ENCODE measurements at regions not wholly inside any gene's neighbourhood (a gene's known extent, or its start where the extent isn't known, plus 50 kb on each side); places are given as distances from the start of the nearest gene placed in this dataset.

- no peaks in the 10 kb centered on the region for H3K36me3 ChIP-seq (ENCODE audit: control insufficient read depth in 2 of 3, insufficient read depth in 3 of 3, low read length in 3 of 3)
- no peaks in the 10 kb centered on the region for H3K9me3 ChIP-seq (ENCODE audit: control insufficient read depth in 2 of 3, low read length in 3 of 3)
- peaks cover 0 to 11% (median 0%) of the 10 kb centered on the region in 5 donors for H3K36me3 Mint-ChIP-seq
- POLR2A ChIA-PET = no interaction called here
- H3K4me3 Mint-ChIP-seq = peak overlapping the region; percentile 1 to 88 (median 68)
- H3K27ac Mint-ChIP-seq = peak overlapping the region in 7 of 9 donors; percentile 26 to 80 (median 63)
- H3K9me3 Mint-ChIP-seq = peaks cover 0 to 4% (median 0%) of the 10 kb centered on the region in 11 donors
- DNase-seq (no peak), ATAC-seq (no peak)
- H3K27me3 Mint-ChIP-seq = peaks cover 0 to 18% (median 7%) of the 10 kb centered on the region in 5 donors
- peaks cover 0 to 12% of the 10 kb centered on the region in 2 donors for H3K4me1 ChIP-seq (ENCODE audit: control insufficient read depth in 2 of 2, insufficient read depth in 2 of 2, low read length in 2 of 2)
- H3K27me3 ChIP-seq (ENCODE audit: control insufficient read depth in 2 of 2, insufficient read depth in 2 of 2, low read length in 2 of 2) = no peaks in the 10 kb centered on the region
- intact Hi-C loops (cut with micrococcal nuclease) = no loop called here
- peaks cover 0 to 24% (median 21%) of the 10 kb centered on the region in 7 donors for H3K4me1 Mint-ChIP-seq
- H3K27ac ChIP-seq (ENCODE audit: low read depth, low read length) = no peak overlapping the region
- H3K4me3 ChIP-seq (ENCODE audit: low read length) = no peak overlapping the region
- CTCF ChIA-PET = interaction anchor here (0.9 kb wide), 1 partner anchor 81 kb away, joined by 3 read pairs; no protein-coding TSS in a partner anchor
Measured at GRCh38 chr2:176473851-176474250, 204.6 kb downstream of the MTX2 start.

- Mint-ChIP-seq H3K4me3 (no peak overlapping the region), H3K27me3 (peaks cover 6 to 17% (median 8%) of the 10 kb centered on the region in 5 donors), H3K4me1 (peaks cover 0 to 19% (median 15%) of the 10 kb centered on the region in 7 donors), H3K27ac (no peak overlapping the region), H3K36me3 (peaks cover 0 to 11% (median 0%) of the 10 kb centered on the region in 5 donors), H3K9me3 (peaks cover 0 to 4% (median 0%) of the 10 kb centered on the region in 11 donors)
- DNase-seq = no peak
- intact Hi-C loops (cut with micrococcal nuclease) = no loop called here
- Histone ChIP-seq H3K27ac (ENCODE audit: low read depth, low read length) (no peak overlapping the region), H3K9me3 (ENCODE audit: control insufficient read depth in 2 of 3, low read length in 3 of 3) (no peaks in the 10 kb centered on the region), H3K36me3 (ENCODE audit: control insufficient read depth in 2 of 3, insufficient read depth in 3 of 3, low read length in 3 of 3) (no peaks in the 10 kb centered on the region), H3K4me3 (ENCODE audit: low read length) (no peak overlapping the region), H3K4me1 (ENCODE audit: control insufficient read depth in 2 of 2, insufficient read depth in 2 of 2, low read length in 2 of 2) (peaks cover 0 to 10% of the 10 kb centered on the region in 2 donors), H3K27me3 (ENCODE audit: control insufficient read depth in 2 of 2, insufficient read depth in 2 of 2, low read length in 2 of 2) (no peaks in the 10 kb centered on the region)
- ChIA-PET CTCF (no interaction called here), POLR2A (no interaction called here)
- ATAC-seq = no peak
Measured at GRCh38 chr2:176477336-176477735, 208.1 kb downstream of the MTX2 start.

GRCh38 chr2:176479961-176480360 is 210.7 kb downstream of the MTX2 start:
- no peak for DNase-seq
- H3K36me3 ChIP-seq (ENCODE audit: control insufficient read depth in 2 of 3, insufficient read depth in 3 of 3, low read length in 3 of 3) = no peaks in the 10 kb centered on the region
- ChIA-PET CTCF (no interaction called here), POLR2A (no interaction called here)
- Mint-ChIP-seq H3K27me3 (peaks cover 9 to 24% (median 20%) of the 10 kb centered on the region in 5 donors), H3K9me3 (peaks cover 0 to 3% (median 0%) of the 10 kb centered on the region in 11 donors), H3K4me3 (no peak overlapping the region), H3K4me1 (no peaks in the 10 kb centered on the region), H3K36me3 (peaks cover 0 to 2% (median 0%) of the 10 kb centered on the region in 5 donors), H3K27ac (no peak overlapping the region)
- H3K9me3 ChIP-seq (ENCODE audit: control insufficient read depth in 2 of 3, low read length in 3 of 3) = no peaks in the 10 kb centered on the region
- no peaks in the 10 kb centered on the region for H3K27me3 ChIP-seq (ENCODE audit: control insufficient read depth in 2 of 2, insufficient read depth in 2 of 2, low read length in 2 of 2)
- H3K4me3 ChIP-seq (ENCODE audit: low read length) = no peak overlapping the region
- intact Hi-C loops (cut with micrococcal nuclease) = no loop called here
- no peak for ATAC-seq
- no peaks in the 10 kb centered on the region for H3K4me1 ChIP-seq (ENCODE audit: control insufficient read depth in 2 of 2, insufficient read depth in 2 of 2, low read length in 2 of 2)
- no peak overlapping the region for H3K27ac ChIP-seq (ENCODE audit: low read depth, low read length)

- POLR2A ChIA-PET = no interaction called here
- H3K4me1 ChIP-seq (ENCODE audit: control insufficient read depth in 2 of 2, insufficient read depth in 2 of 2, low read length in 2 of 2) = no peaks in the 10 kb centered on the region
- H3K4me3 Mint-ChIP-seq = no peak overlapping the region
- intact Hi-C loops (cut with micrococcal nuclease) = no loop called here
- H3K4me3 ChIP-seq (ENCODE audit: low read length) = no peak overlapping the region
- no peak for ATAC-seq
- peaks cover 18 to 38% (median 28%) of the 10 kb centered on the region in 5 donors for H3K27me3 Mint-ChIP-seq
- no peak overlapping the region for H3K27ac ChIP-seq (ENCODE audit: low read depth, low read length)
- H3K36me3 ChIP-seq (ENCODE audit: control insufficient read depth in 2 of 3, insufficient read depth in 3 of 3, low read length in 3 of 3) = no peaks in the 10 kb centered on the region
- CTCF ChIA-PET = no interaction called here
- no peak for DNase-seq
- H3K4me1 Mint-ChIP-seq = no peaks in the 10 kb centered on the region
- H3K36me3 Mint-ChIP-seq = peaks cover 0 to 3% (median 0%) of the 10 kb centered on the region in 5 donors
- no peak overlapping the region for H3K27ac Mint-ChIP-seq
- H3K27me3 ChIP-seq (ENCODE audit: control insufficient read depth in 2 of 2, insufficient read depth in 2 of 2, low read length in 2 of 2) = no peaks in the 10 kb centered on the region
- H3K9me3 Mint-ChIP-seq = peaks cover 0 to 2% (median 0%) of the 10 kb centered on the region in 11 donors
- H3K9me3 ChIP-seq (ENCODE audit: control insufficient read depth in 2 of 3, low read length in 3 of 3) = no peaks in the 10 kb centered on the region
Measured at GRCh38 chr2:176482107-176482506, 212.9 kb downstream of the MTX2 start.

- Histone ChIP-seq H3K4me1 (ENCODE audit: control insufficient read depth in 2 of 2, insufficient read depth in 2 of 2, low read length in 2 of 2) (no peaks in the 10 kb centered on the region), H3K9me3 (ENCODE audit: control insufficient read depth in 2 of 3, low read length in 3 of 3) (no peaks in the 10 kb centered on the region), H3K4me3 (ENCODE audit: low read length) (no peak overlapping the region), H3K27me3 (ENCODE audit: control insufficient read depth in 2 of 2, insufficient read depth in 2 of 2, low read length in 2 of 2) (no peaks in the 10 kb centered on the region), H3K27ac (ENCODE audit: low read depth, low read length) (no peak overlapping the region), H3K36me3 (ENCODE audit: control insufficient read depth in 2 of 3, insufficient read depth in 3 of 3, low read length in 3 of 3) (no peaks in the 10 kb centered on the region)
- Mint-ChIP-seq H3K4me3 (no peak overlapping the region), H3K27ac (no peak overlapping the region), H3K4me1 (no peaks in the 10 kb centered on the region), H3K9me3 (peaks cover 0 to 6% (median 0%) of the 10 kb centered on the region in 11 donors), H3K36me3 (peaks cover 0 to 3% (median 0%) of the 10 kb centered on the region in 5 donors), H3K27me3 (peaks cover 28 to 45% (median 37%) of the 10 kb centered on the region in 5 donors)
- no peak for DNase-seq
- ChIA-PET CTCF (no interaction called here), POLR2A (no interaction called here)
- no peak for ATAC-seq
- intact Hi-C loops (cut with micrococcal nuclease) = no loop called here
Measured at GRCh38 chr2:176483476-176483875, 214.2 kb downstream of the MTX2 start.

- CTCF ChIA-PET = no interaction called here
- Histone ChIP-seq H3K9me3 (ENCODE audit: control insufficient read depth in 2 of 3, low read length in 3 of 3) (no peaks in the 10 kb centered on the region), H3K27ac (ENCODE audit: low read depth, low read length) (no peak overlapping the region), H3K36me3 (ENCODE audit: control insufficient read depth in 2 of 3, insufficient read depth in 3 of 3, low read length in 3 of 3) (no peaks in the 10 kb centered on the region), H3K27me3 (ENCODE audit: control insufficient read depth in 2 of 2, insufficient read depth in 2 of 2, low read length in 2 of 2) (no peaks in the 10 kb centered on the region), H3K4me3 (ENCODE audit: low read length) (no peak overlapping the region), H3K4me1 (ENCODE audit: control insufficient read depth in 2 of 2, insufficient read depth in 2 of 2, low read length in 2 of 2) (no peaks in the 10 kb centered on the region)
- ATAC-seq (no peak), DNase-seq (no peak)
- Mint-ChIP-seq H3K27me3 (peaks cover 30 to 50% (median 37%) of the 10 kb centered on the region in 5 donors), H3K27ac (no peak overlapping the region), H3K4me1 (no peaks in the 10 kb centered on the region), H3K36me3 (peaks cover 0 to 3% (median 0%) of the 10 kb centered on the region in 5 donors), H3K4me3 (no peak overlapping the region), H3K9me3 (peaks cover 0 to 6% (median 0%) of the 10 kb centered on the region in 11 donors)
- POLR2A ChIA-PET = no interaction called here
- intact Hi-C loops (cut with micrococcal nuclease) = no loop called here
Measured at GRCh38 chr2:176483901-176484568, 214.8 kb downstream of the MTX2 start.

- intact Hi-C loops (cut with micrococcal nuclease) = no loop called here
- H3K9me3 Mint-ChIP-seq = peaks cover 0 to 6% (median 0%) of the 10 kb centered on the region in 11 donors
- peaks cover 0 to 3% (median 0%) of the 10 kb centered on the region in 5 donors for H3K36me3 Mint-ChIP-seq
- Histone ChIP-seq H3K27ac (ENCODE audit: low read depth, low read length) (no peak overlapping the region), H3K27me3 (ENCODE audit: control insufficient read depth in 2 of 2, insufficient read depth in 2 of 2, low read length in 2 of 2) (no peaks in the 10 kb centered on the region), H3K36me3 (ENCODE audit: control insufficient read depth in 2 of 3, insufficient read depth in 3 of 3, low read length in 3 of 3) (no peaks in the 10 kb centered on the region), H3K4me1 (ENCODE audit: control insufficient read depth in 2 of 2, insufficient read depth in 2 of 2, low read length in 2 of 2) (no peaks in the 10 kb centered on the region), H3K4me3 (ENCODE audit: low read length) (no peak overlapping the region), H3K9me3 (ENCODE audit: control insufficient read depth in 2 of 3, low read length in 3 of 3) (no peaks in the 10 kb centered on the region)
- H3K4me3 Mint-ChIP-seq = no peak overlapping the region
- no peak for DNase-seq
- no peak overlapping the region for H3K27ac Mint-ChIP-seq
- H3K4me1 Mint-ChIP-seq = no peaks in the 10 kb centered on the region
- ChIA-PET CTCF (no interaction called here), POLR2A (no interaction called here)
- peaks cover 30 to 52% (median 44%) of the 10 kb centered on the region in 5 donors for H3K27me3 Mint-ChIP-seq
- ATAC-seq = no peak
Measured at GRCh38 chr2:176484838-176485237, 215.6 kb downstream of the MTX2 start.
